Erythroblast (primary cell): ENCODE measurements at regions not wholly inside any gene's neighbourhood (a gene's known extent, or its start where the extent isn't known, plus 50 kb on each side); places are given as distances from the start of the nearest gene placed in this dataset.

Experiments used
- GATA1 ChIP-seq: IDR thresholded peaks from 2 replicates; pipeline ENCODE4 v1.6.1; 2011; ENCODE audit warnings: low read depth, mild to moderate bottlenecking, control low read depth, low read length, moderate library complexity
- POLR2A ChIP-seq: IDR thresholded peaks from 2 replicates; pipeline ENCODE4 v1.6.1; 2011; ENCODE audit warnings: mild to moderate bottlenecking, low read length

- TF ChIP-seq POLR2A = no peak
- TF ChIP-seq GATA1 = no peak
Measured at GRCh38 chr12:24738441-24738840, 210.5 kb downstream of the BCAT1 start.
